Non-pigmented ciliary epithelial cell (primary cell): ENCODE measurements at regions not wholly inside any gene's neighbourhood (a gene's known extent, or its start where the extent isn't known, plus 50 kb on each side); places are given as distances from the start of the nearest gene placed in this dataset.

Experiments used
- DNase-seq: peaks from one replicate; pipeline ENCODE4 v3.0.0-alpha.2; 2010; ENCODE audit warnings: low read depth

- DNase-seq = no peak
Measured at GRCh38 chr6:138007014-138007472, 100.2 kb downstream of the PERP start.

GRCh38 chr6:138008791-138009190 is 98.4 kb downstream of the PERP start:
- DNase-seq = no peak

- DNase-seq = no peak
Measured at GRCh38 chr6:138011413-138011812, 95.8 kb downstream of the PERP start.

GRCh38 chr6:138012682-138013081 is 94.5 kb downstream of the PERP start:
- DNase-seq = no peak

GRCh38 chr6:138013959-138014358 is 93.3 kb downstream of the PERP start:
- no peak for DNase-seq

GRCh38 chr6:138017166-138017757 is 90.0 kb downstream of the PERP start:
- no peak for DNase-seq

- no peak for DNase-seq
Measured at GRCh38 chr6:138018297-138018696, 88.9 kb downstream of the PERP start.

GRCh38 chr6:138025528-138025978 is 81.7 kb downstream of the PERP start:
- no peak for DNase-seq

- no peak for DNase-seq
Measured at GRCh38 chr6:138026342-138026741, 80.9 kb downstream of the PERP start.

GRCh38 chr6:138028893-138029292 is 78.3 kb downstream of the PERP start:
- DNase-seq = no peak

GRCh38 chr6:138030872-138031271 is 76.3 kb downstream of the PERP start:
- DNase-seq = no peak

- no peak for DNase-seq
Measured at GRCh38 chr6:138031417-138031816, 75.8 kb downstream of the PERP start.

GRCh38 chr6:138031850-138032249 is 75.4 kb downstream of the PERP start:
- DNase-seq = no peak

- DNase-seq = no peak
Measured at GRCh38 chr6:138032571-138032970, 74.6 kb downstream of the PERP start.

- no peak for DNase-seq
Measured at GRCh38 chr6:138034229-138034628, 73.0 kb downstream of the PERP start.

- no peak for DNase-seq
Measured at GRCh38 chr6:138035070-138035469, 72.1 kb downstream of the PERP start.

GRCh38 chr6:138036111-138036510 is 71.1 kb downstream of the PERP start:
- DNase-seq = no peak

- no peak for DNase-seq
Measured at GRCh38 chr6:138037009-138037504, 70.2 kb downstream of the PERP start.

GRCh38 chr6:138038142-138038870 is 68.9 kb downstream of the PERP start:
- no peak for DNase-seq
